ENCODE measurements at regions not wholly inside any gene's neighbourhood (a gene's known extent, or its start where the extent isn't known, plus 50 kb on each side); places are given as distances from the start of the nearest gene placed in this dataset.

GRCh38 chr3:193983846-193984818, 151.8 kb upstream of the HES1 start (continued):
- TF ChIP-seq, protein P1, sequence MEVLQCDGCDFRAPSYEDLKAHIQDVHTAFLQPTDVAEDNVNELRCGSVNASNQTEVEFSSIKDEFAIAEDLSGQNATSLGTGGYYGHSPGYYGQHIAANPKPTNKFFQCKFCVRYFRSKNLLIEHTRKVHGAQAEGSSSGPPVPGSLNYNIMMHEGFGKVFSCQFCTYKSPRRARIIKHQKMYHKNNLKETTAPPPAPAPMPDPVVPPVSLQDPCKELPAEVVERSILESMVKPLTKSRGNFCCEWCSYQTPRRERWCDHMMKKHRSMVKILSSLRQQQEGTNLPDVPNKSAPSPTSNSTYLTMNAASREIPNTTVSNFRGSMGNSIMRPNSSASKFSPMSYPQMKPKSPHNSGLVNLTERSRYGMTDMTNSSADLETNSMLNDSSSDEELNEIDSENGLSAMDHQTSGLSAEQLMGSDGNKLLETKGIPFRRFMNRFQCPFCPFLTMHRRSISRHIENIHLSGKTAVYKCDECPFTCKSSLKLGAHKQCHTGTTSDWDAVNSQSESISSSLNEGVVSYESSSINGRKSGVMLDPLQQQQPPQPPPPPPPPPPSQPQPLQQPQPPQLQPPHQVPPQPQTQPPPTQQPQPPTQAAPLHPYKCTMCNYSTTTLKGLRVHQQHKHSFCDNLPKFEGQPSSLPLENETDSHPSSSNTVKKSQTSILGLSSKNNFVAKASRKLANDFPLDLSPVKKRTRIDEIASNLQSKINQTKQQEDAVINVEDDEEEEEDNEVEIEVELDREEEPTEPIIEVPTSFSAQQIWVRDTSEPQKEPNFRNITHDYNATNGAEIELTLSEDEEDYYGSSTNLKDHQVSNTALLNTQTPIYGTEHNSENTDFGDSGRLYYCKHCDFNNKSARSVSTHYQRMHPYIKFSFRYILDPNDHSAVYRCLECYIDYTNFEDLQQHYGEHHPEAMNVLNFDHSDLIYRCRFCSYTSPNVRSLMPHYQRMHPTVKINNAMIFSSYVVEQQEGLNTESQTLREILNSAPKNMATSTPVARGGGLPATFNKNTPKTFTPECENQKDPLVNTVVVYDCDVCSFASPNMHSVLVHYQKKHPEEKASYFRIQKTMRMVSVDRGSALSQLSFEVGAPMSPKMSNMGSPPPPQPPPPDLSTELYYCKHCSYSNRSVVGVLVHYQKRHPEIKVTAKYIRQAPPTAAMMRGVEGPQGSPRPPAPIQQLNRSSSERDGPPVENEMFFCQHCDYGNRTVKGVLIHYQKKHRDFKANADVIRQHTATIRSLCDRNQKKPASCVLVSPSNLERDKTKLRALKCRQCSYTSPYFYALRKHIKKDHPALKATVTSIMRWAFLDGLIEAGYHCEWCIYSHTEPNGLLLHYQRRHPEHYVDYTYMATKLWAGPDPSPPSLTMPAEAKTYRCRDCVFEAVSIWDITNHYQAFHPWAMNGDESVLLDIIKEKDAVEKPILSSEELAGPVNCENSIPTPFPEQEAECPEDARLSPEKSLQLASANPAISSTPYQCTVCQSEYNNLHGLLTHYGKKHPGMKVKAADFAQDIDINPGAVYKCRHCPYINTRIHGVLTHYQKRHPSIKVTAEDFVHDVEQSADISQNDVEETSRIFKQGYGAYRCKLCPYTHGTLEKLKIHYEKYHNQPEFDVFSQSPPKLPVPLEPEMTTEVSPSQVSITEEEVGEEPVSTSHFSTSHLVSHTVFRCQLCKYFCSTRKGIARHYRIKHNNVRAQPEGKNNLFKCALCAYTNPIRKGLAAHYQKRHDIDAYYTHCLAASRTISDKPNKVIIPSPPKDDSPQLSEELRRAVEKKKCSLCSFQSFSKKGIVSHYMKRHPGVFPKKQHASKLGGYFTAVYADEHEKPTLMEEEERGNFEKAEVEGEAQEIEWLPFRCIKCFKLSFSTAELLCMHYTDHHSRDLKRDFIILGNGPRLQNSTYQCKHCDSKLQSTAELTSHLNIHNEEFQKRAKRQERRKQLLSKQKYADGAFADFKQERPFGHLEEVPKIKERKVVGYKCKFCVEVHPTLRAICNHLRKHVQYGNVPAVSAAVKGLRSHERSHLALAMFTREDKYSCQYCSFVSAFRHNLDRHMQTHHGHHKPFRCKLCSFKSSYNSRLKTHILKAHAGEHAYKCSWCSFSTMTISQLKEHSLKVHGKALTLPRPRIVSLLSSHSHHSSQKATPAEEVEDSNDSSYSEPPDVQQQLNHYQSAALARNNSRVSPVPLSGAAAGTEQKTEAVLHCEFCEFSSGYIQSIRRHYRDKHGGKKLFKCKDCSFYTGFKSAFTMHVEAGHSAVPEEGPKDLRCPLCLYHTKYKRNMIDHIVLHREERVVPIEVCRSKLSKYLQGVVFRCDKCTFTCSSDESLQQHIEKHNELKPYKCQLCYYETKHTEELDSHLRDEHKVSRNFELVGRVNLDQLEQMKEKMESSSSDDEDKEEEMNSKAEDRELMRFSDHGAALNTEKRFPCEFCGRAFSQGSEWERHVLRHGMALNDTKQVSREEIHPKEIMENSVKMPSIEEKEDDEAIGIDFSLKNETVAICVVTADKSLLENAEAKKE (CRISPR knock-in tag; IDR thresholded peaks at IDR 0.05): no peak
- TF ChIP-seq POLR2AphosphoS5 (IDR thresholded peaks at IDR 0.05; ENCODE audit: low read depth) (no peak), ZNF331 (CRISPR knock-in tag; IDR thresholded peaks at IDR 0.05; ENCODE audit: low read depth) (no peak), REST (IDR thresholded peaks at IDR 0.05; ENCODE audit: unreplicated experiment) (no peak), CREB1 (CRISPR knock-in tag; IDR thresholded peaks at IDR 0.05; ENCODE audit: low read depth) (no peak)
